Muscle of arm (tissue), 1 donor: ENCODE measurements at regions not wholly inside any gene's neighbourhood (a gene's known extent, or its start where the extent isn't known, plus 50 kb on each side); places are given as distances from the start of the nearest gene placed in this dataset.
A peak's percentile ranks its signal among the peaks of the same experiment; 100 is the strongest.
"Not testable (repeated sequence)": the region's sequence is repeated elsewhere in the genome, so short reads cannot be mapped to it uniquely, and the experiment has no call there.

ENCODE experiments used
- DNase-seq: peaks from one replicate; pipeline ENCODE4 v3.0.0-alpha.2; 2013

DNA sequence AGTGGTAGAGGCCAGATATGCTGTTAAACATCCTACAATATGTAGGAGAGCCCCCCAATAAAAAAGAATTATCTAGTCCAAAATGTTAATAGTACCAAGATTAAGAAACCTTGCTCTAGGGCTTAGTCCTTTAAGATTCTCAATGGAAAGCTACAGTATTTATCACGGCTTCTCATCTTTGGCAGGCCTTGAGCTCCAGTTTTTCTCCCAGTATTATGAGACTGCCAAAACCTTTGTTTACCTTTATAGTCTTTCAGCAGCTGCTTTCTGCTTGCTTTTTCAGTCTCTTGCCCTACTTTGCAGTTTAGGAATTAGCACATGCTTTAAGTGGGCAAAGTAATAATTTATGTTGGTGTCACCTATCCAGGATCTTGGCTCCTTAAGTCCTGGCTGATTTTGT, 59.7 kb downstream of the NHLRC1 start:
- no peak for DNase-seq

DNA sequence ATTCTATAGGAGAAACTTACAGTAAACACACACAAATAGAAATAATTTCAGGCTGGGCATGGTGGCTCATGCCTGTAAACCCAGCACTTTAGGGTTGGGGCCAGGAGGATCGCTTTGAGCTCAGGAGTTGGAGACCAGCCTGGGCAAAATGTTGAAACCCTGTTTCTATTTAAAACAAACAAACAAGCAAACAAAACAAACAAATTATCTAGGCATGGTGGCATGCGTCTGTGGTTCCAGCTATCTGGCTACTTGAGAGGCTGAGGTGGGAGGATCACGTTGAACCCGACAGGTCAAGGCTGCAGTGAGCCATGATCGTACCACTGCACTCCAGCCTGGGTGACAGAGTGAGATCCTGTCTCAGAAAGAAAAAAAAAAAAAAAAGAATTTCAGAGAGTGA, 64.0 kb downstream of the NHLRC1 start:
- DNase-seq: no peak

DNA sequence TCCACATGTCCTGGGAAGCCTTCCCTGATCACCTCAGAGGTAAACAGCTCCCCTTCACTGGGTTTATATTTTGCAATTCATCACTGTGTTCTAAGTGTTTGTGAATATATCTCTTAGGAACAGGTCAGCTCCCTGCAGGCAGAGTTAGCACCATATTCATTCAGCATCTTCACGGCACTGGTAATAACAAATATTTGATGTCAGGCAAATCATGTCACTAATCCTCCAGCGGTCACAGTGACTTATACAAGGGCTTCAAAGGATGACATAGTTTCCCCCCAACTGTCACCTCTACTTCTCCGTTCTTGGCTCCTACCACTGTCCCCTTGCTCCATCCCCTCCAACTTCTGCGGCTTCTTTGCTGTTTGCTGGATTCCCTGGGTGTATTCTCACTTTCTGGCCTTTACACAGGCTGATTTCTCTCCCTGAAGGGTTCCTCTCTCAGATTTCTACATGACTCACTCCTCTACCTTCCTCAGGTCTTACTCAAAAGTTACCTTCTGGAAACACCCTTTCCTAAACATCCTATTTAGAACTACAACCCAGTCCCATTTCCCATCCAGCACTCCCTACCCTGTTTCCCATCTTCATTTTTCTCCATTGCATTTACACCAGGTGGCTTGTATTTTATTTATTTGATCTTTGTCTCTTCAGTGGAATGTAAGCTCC, 66.6 kb downstream of the NHLRC1 start:
- no peak for DNase-seq

- no peak for DNase-seq
Measured at GRCh38 chr6:18055098-18055497, 67.4 kb downstream of the NHLRC1 start.

DNA sequence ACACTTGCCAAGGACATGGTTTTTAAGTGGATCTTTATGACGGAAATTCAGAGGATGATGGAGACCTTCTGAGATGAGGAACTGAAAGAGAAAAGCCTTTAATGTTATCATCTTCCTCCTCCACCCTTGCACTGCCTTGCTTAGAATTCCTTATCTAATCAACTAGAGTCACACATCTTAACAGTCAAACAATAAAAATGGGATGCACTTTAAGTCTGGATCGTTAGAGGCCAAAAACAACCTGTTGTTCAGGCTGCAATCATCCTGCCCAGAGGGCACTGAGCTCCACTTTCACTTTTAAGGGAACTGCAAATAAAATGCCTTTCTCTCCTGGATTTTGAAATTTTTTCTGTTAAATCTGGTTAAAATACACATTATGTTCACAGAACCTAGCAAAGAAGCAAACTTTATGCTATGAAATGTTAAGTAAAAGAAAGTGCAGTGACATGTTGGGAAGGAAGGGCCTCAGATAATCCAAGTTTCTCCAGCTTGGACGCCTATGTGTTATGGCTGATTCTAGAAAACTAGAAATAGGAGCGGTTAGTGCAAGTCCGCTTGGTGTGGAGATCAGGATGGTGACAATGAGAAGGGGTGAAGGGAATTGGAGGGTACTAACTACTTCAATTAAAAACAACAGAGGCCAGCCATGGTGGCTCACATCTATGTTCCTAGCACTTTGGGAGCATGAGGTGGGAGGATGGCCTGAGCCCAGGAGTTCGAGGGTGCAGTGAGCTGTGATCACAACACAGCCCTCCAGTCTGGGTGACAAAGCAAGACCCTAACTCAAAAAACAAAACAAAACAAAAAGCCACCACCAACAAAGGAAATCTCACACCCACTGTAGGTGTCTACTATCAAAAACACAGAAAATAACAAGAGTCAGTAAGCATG, 66.4 kb upstream of the KIF13A start:
- DNase-seq: no peak

- DNase-seq: peak; percentile 13
Measured at GRCh38 chr6:18053078-18053477, 65.6 kb upstream of the KIF13A start.

DNA sequence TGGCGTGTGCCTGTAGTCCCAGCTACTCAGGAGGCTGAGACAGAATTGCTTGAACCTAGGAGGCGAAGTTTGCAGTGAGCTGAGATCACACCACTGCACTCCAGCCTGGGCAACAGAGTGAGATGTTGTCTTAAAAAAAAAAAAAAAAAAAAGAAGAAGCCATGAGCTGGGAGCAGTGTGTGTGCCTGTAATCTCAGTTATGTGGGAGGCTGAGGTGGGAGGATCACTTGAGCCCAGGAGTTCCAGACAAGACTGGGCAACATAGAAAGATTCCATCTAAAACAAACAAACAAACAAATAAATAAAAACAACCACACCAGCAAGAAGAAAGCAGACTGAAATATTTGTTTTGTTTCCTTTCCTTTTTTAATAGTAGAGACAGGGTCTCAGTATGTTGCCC, 62.2 kb upstream of the KIF13A start:
- DNase-seq: no peak

- DNase-seq: no peak
Measured at GRCh38 chr6:18048953-18049630, 61.7 kb upstream of the KIF13A start.

DNA sequence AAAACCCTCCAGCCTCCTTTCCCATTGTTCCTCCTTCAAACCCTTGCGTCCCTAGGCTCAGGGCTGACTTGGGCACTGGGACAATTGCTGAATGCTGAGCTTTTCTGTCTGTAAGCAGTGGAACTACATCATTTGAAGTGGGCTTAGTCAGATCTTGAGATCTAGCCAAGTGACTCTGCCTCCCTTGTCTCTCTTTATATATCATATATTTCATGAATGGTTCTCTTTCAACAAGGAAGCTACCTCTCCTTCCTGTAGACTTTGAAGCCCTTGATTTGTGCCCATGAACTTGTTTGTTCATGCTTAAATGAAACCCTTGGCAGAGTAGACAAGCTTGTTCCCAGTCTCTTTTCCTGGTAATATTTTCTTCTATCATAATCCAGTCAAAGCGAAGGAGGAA, 60.0 kb upstream of the KIF13A start:
- no peak for DNase-seq

DNA sequence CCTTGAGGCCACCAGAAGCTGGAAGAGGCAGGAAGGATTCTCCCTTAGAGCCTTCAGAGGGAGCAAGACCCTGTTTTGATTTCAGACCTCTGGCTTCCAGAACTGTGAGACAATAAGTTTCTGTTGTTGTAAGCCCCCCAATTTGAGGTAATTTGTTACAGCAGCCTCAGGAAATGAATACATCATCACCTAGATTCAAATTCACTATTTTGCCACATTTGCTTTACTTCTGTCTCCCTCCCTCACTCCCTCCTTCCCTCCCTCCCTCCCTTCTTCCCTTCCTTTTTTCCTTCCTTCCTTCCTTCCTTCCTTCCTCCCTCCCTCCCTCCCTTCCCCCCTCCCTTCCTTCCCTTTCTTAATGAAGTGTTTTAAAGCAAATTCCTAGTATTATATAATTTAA, 58.1 kb upstream of the KIF13A start:
- DNase-seq: no peak

DNA sequence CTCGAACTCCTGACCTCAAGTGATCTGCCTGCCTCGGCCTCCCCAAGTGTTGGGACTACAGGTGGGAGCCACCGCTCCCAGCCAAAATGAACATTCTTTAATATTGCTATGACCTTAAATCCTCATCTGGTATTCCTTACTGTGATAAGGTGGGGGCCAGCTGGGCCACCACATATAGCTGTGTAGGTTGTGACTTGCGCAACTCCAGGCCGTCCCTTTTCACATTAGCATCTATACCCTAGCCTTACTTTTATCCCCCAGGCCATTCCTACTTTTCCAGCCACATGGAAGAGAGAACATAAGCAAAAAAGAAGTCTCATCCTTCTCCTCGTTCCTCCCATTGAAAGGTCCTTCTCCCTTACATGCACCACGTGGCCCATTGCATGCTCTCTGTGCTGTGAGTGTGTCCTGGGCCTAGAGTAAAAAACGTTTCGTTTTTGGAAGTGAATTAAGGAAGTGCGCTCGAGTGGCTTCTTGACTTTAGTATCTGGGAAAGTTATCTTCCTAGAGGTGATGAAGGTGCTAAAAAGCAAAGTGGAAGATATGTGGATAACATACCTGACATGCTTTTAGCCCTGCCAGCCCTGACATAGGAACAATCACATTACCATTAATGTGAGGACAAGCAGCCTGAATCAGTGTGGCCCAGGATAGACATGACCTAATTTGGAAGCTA, 56.8 kb upstream of the KIF13A start:
- no peak for DNase-seq

DNA sequence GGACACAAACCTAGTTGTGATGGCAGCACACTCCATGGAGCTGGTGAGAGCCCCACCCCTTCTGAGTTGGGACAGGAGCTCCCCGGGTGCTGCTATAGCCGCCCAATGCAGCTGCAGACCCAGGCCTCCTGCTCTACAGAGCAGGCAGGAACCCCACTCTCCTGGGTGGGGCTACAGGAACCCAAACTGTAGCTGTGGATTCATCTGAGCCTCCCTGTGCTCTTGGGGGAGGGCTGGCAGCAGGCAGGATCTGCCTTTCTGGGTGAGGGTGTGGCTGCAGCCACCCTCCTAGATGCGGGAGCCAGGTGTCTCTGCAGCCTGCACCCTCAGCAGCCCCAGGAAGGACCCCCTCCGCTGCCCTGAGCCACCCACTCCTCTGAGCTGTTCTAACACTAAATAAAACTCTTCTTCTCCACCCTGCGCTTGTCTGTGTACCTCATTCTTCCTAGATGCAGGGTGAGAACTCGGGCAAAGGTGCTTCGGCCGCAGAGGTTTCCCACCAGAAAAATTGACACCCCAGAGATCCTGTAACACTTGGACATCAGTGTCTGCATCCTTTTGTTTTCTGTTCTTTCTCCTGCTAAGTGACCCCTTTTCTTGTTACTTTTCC, 55.2 kb upstream of the KIF13A start:
- no peak for DNase-seq

GRCh38 chr6:18039481-18039880, 52.0 kb upstream of the KIF13A start:
- DNase-seq: no peak

- DNase-seq: not testable (repeated sequence)
Measured at GRCh38 chr6:18038235-18038634, 50.8 kb upstream of the KIF13A start.
